SHP77 treated with DMSO at 0.1 percent for 48 hours (cell line): ENCODE measurements at regions not wholly inside any gene's neighbourhood (a gene's known extent, or its start where the extent isn't known, plus 50 kb on each side); places are given as distances from the start of the nearest gene placed in this dataset.
"Not testable (repeated sequence)": the region's sequence is repeated elsewhere in the genome, so short reads cannot be mapped to it uniquely, and the experiment has no call there.

ENCODE experiments used
- DNase-seq: peaks from one replicate; lab custom pipeline; 2025; lab: John Stamatoyannopoulos, UW

DNA sequence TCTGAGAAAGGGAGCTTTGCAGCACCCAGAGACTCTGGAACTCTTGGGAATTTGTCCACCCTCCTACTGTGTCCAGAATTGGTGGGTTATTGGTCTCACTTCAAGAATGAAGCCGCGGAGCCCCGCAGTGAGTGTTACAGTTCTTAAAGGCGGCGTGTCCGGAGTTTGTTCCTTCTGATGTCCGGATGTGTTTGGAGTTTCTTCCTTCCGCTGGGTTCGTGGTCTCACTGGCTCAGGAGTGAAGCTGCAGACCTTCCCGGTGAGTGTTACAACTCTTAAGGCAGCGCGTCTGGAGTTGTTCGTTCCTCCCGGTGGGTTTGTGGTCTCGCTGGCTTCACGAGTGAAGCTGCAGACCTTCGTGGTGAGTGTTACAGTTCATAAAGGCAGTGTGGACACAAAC is 824.7 kb downstream of the LRRTM4 start:
- not testable (repeated sequence) for DNase-seq

DNA sequence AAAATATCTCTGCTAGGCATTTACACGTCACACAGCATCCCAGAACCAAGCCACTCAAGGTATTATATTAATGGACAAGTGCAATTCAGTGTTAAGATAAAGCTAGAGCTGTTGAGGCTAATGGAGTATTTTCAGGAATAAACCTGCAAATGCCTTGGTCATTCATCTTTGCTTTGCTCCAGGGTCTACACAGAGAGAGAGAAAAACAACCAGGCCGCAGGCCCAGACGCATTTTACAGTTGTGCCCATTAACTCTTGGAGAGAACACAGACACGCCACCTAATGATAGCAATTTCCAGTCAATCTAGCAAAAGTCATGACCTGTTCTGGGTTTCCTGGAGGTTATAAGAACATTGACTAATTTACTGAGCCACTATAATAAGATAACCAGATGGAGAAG is 829.3 kb downstream of the LRRTM4 start:
- DNase-seq = no peak

DNA sequence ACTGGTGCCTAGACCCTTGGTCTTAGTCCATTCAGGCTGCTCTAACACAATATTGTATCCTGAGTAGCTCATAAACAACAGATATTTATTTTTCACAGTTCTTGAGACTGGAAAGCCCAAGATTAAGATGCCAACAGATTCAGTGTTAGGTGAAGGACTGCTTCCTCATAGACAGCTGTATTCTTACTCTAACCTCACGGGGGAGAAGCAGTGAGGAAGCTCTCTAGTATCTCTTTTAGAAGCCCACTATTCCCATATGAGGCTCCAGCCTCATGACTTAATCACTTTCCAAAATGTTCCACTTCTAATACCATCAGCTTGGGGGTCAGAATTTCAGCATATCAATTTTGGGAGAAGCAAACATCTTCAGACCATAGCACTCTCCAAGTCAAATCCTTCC is 833.4 kb downstream of the LRRTM4 start:
- DNase-seq = no peak

DNA sequence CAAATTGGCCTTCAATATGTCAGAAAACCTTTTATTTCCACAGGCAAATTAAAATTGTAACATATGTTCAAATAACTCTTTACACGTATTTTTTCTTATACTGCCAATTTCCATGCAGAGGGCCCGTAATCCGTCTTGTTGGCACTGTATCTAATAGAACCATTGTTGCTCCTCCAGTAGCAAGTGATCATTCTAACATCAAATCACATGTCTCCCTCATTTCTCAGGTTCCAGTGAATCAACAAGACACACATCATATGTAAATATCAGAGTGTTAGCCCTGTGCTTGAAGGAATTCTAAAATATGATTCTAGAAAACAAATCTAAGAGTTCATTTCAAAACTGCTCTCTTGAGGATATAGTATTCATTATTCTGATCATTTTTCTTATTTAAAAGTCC is 834.3 kb downstream of the LRRTM4 start:
- no peak for DNase-seq

DNA sequence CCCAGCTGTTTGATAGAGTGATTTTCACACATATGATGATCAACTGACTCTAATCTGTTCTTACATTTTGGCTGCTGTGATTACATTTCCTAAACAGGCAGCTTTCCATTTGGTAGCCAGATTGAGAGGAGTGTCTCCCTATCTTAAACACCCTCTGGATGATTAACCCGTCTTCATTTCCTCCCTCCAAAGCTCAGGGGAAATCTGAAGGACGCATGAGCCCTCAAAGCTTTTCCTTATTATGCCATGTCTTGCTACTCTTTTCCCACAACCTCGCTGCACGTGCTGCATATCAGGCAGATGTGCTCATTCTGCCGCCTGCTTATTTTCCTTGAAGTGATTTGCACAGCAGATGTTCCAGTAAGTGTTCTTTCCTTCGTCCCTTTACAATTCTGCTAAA is 837.4 kb downstream of the LRRTM4 start:
- DNase-seq = no peak

DNA sequence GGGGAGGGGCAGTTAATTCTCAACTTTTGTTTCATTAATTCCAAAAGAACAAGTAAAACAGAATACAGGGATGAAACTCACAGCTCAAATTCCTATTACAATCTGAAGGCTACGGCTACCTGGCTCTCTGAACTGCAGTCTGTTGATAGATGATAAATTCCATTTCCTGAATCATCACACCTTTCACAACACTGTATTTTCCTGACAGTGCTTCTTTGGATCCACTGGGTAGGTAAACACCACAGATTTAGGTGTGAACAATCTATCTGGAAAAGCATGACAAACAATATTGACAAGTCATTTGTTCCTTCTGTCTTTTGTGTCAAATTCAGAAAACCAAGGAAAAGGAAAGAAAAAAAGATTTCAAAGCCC is 843.2 kb downstream of the LRRTM4 start:
- no peak for DNase-seq

DNA sequence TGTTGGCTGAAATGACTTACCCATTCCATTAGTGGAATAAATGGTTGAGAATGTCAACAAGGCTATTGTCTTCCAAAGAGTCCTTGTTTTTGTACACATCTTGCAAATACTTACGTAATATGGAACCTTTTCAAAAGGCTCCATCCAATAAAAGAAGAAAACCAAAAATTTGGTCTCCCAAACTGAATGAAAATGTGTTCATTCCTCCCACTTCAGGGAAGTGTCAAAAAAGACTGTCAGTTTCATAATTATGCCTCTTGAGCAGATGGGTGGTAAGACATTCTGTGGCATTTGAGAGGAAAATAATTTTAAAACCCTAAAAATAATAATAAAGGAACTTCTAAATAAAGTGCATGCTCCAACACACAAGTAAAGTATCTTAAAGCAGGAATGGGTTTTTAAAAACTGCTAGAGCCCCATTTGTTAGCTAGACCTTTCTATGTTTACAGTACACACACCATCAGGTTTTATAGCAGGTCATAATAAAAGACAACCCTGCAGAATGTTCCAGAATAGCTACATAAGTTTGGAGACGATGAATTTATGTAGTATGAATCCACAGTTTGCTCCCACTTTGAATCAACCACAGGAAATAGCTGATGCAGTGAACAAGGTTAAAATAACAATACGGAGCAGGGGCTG is 843.7 kb downstream of the LRRTM4 start:
- no peak for DNase-seq

DNA sequence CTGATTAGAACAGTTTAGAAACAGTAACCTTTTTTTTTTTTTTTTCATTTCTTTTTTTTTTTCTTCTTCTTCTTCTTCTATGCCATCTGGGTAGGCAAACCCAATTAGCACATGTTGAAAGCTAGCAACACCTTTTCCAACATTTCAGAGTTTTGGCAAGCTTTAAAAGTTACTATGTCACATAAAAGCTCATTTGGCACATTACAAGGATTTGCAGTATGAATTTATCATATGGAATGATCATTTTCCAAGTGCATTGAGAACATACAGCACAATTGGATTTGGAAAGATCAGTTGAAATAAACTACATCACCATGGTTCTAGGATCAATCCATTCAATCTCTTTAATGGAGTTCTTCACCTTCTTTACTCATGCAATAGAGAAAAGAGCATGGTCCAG is 847.0 kb downstream of the LRRTM4 start:
- no peak for DNase-seq

DNA sequence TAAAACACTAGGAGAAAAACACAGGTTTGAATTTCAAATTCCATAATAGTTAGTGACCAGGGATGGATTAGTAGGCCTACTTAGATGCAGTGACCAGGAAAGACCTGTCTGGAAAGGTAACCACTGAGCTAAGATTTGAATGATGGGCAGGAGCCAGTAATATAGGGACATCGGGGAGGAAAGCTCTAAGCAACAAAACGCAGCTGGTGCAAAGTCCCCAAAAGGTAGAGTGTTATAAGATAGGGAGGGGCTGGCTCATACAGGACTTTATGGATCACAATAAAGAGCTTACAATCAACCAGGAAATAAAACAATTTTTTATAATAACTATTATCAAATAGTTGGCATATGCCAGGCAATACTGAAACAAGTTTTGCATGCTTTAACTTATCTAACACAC is 849.4 kb downstream of the LRRTM4 start:
- no peak for DNase-seq

DNA sequence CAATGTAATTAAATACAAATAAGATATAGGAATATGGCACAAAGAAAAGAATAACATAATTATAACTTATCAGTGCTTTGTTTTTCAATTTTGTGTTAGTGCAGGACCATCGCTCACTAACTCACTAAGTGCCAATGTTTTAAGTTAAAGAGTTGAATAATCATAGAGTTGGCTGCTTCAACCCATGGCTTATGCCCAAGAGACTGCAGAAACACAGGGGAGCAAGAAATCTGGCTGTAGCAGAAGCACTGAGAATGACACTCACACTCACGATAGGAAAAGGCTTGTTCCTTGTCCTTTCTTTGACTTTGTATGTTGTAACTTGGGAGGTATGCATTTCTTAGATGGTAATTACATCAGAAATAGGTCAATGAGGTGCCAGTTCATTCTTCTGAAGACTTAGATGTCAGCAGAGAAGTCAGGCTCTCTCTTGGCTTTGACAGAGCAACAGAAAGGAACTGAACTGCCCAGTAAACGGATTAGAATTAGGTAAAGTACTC is 852.2 kb downstream of the LRRTM4 start:
- DNase-seq = no peak

DNA sequence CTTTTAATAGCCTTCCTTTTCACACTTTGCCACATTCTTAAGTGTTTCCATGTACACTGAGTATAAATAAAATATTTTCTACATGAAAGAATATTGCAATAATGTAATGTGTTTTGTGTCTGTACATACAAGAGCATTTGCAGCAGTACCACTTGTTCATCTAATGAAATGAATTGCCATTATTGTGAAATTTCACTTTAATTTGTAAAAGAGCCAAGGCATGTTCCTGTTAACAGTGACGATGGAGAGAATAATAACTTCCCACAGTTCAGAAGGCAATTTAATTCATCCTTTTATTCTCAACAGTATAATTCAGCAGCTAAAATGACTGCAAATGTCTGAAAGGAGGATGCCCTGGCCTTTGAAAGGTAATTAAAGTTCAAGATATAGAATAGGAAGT is 853.9 kb downstream of the LRRTM4 start:
- DNase-seq = no peak

DNA sequence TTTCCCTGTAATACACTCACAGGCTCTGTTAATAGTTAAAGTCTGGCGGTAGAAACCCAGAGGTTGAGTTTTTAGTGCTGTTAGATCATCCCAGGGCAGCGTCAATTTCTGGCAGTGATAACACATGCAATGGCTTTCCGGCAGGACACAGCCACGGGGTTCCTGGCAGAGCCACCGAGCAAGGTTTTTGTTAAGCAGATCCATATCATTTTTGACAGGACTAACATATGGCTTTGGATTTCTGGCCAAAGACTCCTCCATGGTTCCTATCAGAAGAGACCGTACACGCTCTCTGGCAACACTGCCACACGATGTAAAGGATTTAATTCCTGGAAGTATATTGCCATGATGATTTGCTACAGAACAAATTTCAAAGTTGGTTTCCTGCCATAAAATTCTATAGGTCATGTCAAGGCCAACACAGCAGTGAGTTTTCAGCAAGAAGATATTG is 854.3 kb downstream of the LRRTM4 start:
- no peak for DNase-seq

DNA sequence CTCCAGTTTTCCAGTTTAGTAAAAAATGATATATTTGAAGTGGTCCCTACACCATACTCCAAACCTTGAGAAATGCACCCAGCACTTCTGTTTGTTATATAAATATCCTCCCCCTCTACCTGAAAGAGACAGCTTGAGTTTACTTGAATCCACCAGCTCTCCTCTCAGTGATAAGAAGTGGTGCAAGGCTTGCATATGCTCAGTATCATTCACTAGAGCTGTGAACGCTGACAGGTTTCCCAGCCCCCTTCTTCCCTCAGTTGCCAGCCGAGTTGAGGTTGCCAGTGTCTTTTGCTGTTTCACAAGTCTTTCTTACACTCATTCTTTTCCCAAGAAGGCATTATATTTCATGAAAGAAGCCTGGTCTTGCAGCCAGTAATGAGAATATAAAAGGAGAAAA is 880.0 kb downstream of the LRRTM4 start:
- no peak for DNase-seq

DNA sequence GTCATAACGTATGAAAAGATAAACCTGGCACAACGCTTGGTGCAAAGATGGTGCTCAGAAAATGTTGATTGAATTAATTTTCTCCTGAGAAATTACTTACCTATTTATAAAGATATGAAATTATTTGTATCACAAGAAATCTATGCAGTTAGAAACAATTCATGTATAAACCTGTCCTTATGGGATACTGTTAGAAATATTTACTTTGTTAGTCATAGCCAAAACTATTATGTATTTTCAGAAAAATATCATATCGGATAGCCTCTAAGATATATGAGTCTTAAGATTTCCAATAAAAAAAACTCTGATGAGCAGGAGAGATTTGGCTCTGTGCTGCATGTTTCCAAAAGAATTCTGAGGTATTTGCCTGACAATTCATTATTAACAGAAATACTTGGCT is 880.7 kb downstream of the LRRTM4 start:
- no peak for DNase-seq

DNA sequence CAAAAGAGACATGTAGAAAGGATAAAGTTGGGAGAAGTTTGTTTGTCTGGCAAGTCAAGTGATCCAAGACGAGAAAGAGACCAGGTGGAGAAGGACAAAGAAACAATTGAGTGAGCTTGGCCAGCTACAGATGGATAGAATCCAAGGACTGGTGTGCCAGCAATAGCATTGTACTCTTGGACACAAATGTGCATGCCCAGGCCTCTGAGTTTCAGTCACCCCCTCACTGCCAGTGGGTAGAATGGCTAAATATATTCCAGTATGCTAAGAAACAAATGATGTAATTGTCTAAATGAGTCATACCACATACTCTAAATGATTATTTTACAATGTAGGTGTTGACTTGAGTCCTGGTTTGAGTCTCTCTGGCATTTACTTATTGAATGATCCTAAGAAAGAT is 881.3 kb downstream of the LRRTM4 start:
- DNase-seq = no peak

DNA sequence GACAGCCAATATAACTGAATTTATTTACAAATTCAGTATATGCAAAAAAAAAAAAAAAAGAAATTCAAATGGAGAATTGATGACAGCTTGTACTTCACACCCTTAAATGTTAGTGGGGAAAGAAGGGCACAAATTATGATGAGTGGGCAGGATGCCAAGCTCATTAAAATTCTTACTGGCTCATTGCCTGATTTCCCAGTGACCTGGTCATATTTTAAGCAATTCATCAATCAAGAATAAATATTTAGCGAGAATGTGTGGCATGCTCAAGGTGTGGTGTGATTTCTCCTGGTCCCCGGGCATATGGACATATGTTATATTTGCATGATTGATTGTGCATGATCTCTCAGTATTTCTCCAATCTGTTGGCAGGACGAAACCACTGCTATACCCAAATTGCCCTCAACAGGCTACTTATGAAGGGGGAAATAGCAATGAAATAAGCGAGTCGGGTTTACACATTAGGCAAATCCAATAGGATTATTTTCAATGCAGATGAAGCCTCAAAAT is 883.0 kb downstream of the LRRTM4 start:
- no peak for DNase-seq

DNA sequence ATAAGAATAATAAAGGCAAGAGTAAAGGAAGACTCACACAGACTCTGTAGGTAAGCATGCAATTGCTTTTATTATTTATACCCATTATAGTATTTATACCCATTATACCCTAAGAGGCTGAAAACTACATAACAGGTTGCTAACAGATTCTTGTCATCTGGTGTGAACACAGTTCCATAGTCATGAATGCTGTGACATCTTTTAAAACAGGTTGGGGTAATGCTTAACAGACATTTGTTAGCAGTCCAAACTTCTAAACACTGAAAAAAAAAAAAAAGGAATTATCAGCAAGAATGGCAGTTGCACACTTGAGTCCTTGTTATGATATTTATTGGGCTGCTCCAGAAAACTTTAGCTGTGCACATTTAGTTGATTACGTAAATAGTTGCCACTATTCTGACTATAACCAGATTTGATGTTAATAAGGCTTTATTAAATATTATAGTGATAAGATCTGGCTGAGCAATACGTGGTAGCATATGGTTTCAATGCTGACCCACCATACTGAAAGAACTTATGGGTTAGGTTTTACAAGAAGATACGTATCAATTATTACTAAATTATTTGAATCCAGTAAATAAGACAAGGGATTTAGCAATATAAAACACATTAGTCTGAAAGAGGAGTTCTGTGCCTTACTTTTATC is 888.8 kb downstream of the LRRTM4 start:
- no peak for DNase-seq

DNA sequence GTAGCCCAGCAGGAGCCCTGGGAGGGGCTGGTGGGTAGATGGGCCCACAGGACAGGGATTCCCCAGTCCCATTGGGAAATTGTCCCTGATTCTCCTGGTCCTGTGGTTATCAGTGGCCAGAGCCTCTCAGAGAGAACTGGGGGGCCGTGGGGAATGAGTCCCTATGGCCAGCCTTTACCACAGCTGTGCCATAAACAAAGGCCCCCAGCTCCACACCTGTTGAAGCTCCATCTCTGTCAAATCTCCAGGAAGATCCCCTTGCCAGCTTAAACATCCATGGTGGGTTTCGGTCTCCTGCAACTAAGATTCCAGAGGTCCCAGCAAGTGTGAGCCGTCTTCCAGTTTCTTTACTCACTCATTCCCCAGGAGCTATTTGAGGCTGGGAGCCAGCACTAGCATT is 897.1 kb downstream of the LRRTM4 start:
- no peak for DNase-seq

DNA sequence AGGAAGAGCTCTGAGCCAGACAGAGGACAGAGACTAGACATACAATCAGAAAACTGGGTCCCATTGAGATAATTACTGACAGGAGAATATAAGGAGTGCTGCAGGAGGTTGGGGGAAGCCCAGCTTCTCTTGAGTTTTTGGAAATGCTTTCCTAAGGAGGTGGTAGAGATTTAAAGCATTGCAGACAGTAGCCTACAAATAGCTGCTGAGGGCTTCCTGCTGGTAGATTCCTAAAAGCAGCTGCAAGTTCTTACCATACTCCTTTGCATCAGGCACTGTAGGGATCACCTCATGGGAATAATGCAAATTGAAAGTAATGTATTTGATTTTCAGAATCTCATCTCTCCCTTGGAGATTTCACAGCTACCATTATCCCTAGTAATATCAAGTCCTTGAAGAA is 902.6 kb upstream of the GCFC2 start:
- DNase-seq = no peak

DNA sequence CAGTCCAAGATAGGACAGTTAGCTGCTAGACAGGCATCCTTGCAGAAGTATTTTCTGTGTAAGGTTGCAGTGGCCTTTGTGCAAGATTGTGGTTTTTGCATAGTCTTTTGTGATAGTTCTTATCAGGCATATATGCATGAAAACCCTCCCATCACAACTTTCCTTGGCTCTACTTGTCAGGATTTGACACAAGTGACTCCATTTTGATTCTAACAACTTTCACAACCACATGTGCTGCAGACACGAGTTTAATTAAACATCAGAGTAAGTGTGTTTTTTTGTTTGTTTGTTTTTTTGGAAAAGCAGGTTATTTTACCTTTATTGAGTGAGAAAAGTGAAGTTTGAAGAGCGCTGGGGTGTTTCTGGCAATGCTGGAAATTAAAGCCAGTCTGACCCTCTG is 902.0 kb upstream of the GCFC2 start:
- no peak for DNase-seq

DNA sequence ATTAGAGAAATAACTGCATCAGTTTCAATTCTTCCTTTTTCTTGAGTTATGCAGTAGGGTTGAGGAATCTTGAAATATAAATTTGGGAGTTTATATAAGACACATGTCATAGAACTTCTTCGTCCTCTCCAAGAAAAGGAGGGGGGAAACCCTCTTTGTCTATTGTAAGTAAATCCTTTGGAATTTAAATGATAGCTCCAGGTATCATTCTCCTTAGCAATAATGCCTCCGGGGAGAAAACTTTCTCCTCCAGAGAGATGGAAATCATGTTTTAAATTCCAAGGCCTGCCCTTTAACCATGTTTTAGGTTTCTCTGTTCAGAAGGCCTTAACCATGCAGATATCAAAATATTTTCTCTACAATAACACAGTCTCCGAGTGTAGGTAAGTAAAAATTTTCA is 899.7 kb upstream of the GCFC2 start:
- DNase-seq = no peak

DNA sequence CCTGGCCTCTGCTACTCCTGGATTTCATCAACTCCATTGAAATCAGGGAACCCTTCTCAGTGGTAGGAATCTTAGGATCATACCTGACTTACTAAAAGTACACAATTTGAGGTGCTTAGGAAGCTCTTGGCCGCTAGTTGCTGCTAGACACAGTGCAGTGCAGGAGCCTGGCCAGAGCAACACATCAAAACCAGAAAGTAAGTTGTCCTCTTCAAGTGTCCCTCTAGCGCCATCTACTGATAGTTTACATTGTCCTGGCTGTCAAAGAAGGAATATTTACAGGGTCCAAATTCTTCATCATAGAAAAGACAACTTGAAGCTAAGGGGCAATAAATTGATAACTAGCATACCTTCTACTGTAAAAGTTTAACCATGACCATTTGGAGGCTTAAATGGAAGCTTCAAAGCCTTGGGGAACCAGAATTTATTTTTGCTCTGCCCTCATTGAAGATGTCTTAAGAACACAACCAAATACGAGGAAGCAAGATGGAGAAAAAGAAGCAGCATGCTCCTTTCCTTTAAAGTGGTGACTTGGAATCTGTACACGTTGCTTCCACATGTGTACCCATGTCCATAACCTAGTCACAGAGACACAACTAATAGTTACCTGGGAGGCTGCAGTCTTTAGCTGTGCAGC is 889.1 kb upstream of the GCFC2 start:
- DNase-seq = peak; percentile 68

DNA sequence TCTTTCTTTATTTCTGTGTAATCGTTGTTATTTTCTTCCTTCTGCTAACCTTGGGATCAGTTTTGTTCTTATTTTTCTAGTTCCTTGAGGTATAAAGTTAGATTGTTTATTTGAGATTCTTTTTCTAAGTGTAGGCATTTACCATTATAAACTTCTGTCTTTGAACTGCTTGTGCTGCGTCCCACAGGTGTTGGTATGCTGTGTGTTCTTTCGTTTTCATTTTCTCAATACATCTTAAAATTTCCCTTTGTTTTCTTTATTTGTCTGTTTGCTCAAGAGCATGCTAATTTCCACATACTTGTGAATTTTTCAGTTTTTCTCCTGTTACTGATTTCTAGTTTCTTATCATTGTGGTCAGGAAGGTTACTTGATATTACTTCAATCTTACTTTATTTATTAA is 873.8 kb upstream of the GCFC2 start:
- DNase-seq = no peak
